ENCODE measurements at regions not wholly inside any gene's neighbourhood (a gene's known extent, or its start where the extent isn't known, plus 50 kb on each side); places are given as distances from the start of the nearest gene placed in this dataset.
"Not testable (repeated sequence)": the region's sequence is repeated elsewhere in the genome, so short reads cannot be mapped to it uniquely, and the experiment has no call there.

DNA sequence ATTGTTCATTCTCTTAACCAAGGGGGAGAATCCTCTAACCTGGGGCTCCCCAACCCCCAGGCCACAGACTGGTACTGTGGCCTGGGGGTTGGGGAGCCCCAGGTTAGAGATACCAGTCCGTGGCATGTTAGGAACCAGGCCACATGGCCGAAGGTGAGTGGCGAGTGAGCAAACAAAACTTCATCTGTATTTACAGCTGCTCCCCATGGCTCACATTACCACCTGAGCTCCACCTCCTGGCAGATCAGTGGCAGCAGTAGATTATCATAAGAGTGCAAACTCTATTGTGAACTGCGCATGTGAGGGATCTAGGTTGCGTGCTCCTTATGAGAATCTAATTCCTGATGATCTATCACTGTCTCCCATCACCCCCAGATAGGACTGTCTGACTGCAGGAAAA, 957.2 kb upstream of the PRKX start:
- DNase-seq, result no peak

DNA sequence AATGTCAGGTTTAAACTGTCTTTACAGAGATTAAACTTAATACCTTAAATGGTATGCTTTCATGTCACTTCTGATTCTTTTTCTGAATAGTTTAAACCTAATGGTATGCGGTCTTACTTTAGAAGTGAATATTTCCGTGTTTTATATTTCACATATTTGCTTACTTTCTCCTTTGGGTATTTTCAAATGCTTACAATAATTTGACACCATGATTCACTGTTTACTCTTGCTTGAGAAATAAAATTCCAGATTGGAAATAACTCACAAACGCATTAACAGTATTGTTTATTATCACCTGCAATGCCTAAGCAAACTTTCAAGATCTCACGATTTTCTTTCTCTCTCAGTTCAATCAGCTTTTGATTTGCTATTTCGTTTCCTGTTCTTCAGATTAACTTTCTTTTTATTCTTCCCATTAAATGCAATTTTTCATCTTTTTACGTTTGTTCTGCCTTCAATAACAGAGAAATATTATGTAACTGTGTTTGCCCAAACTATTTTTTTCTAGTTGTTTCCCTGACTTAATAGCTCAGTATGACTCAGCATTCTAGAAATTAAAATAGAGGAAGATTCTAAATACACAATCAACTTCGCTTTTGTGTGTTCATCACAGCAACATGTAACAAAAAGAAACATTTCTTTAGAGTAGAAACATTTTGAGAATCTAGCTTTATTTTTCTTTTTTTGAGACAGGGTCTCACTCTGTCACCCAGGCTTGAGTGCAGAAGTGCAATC, 955.5 kb upstream of the PRKX start:
- DNase-seq, result no peak

DNA sequence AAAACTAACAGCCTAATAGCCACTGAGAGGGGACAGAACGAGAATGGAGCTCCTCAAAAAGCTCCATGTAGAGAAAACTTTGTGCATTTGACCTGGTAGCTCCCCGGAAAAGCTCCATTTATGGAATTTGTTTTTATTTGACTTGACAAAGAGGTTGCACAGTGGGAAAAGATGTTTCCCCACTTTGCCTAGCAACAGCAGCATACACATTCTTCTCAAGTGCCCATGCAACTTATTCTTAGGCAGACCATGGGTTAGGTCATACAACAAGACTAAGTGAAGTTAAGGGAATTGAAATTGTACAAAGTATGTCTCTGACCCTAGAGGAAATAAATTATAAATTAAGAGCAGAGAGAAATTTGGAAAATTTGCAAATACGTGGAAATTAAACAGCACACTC, 949.6 kb upstream of the PRKX start:
- DNase-seq, result no peak

DNA sequence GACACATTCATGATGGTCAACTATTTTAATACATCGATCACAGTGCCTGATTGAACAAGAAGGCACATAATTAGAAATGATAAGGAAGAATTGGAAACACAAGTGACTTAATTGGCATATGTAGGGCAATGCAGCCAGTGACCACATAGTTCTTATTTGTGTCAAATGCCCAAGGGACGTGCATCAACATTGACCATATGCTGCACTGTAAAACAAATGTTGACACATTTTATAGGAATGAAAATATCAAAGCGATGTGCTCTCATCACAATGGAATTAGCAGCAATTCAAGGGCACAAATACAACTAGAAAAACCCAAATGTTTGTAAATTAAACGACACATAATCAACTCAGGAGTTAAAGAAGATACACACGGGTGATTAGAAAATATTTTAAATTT, 948.3 kb upstream of the PRKX start:
- no peak for DNase-seq

DNA sequence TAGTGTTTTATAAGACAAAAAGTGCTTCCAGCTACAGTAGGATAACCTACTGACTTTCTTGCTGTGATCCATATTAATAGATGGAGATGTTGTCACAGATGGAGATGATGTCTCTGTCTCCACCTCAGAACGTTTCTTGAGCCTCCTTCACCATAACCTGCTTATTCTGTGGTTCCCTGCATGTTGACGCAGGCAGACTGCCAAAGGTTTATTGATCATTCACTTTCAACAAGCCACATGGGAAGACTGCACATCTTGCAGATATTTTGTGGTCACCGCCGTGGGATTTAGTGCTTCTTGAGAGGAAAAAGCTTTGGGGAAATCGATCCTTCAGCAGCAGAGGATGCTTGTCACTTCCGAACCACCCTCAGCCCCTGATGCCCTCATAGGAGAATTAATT, 943.0 kb upstream of the PRKX start:
- no peak for DNase-seq

DNA sequence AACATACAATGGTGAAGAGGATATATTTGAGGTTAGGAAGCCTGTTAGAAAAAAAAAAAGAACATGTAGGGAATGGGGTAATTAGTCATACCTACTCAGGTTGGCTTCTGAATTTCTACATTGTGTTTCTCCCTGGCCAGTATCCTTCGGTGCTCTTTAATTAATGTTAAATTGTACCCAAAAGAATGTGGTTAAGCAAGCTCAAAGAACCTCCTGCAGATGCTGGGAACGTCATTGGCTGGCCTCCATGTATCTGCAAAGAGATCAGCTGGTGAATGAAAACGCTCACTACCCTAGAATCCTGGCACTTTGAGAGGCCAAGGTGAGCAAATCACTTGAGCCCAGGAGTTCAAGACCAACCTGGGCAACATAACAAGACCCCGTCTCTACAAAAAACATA, 942.3 kb upstream of the PRKX start:
- DNase-seq, result no peak

DNA sequence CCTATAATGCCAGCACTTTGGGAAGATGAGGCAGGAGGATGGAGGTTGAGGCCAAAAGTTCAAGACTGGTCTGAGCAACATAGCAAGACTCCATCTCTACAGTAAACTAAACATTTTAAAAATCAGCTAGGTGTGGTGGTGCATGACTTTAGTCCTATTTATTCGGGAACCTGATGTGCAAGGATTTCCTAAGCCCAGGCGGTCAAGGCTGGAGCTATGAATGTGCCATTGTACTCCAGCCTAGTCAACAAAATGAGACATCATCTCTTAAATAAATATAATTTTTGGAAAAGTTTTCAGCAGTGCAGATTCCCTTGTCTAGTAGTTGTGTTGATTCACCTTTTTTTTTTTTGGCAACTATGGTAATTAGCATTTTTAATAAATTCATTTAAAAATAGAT, 928.7 kb upstream of the PRKX start:
- no peak for DNase-seq

DNA sequence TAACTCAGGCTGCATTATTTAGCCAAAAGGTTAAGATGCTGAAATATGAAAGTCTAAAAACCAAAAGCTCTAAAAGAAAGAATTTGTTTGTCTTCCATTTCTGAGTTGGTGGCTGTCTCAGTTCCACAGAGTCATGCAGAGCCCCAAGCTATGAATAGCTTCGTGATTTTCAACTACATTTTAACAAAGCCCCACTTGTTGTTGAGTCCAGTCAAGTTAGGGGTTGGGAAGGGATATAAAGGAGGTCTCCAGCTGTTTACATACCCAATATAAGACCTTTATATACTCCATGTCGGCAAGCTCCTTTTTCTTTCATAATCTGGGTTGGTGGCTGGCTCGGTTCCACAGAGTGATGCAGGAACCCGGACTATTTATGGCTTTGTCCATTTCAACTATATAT, 924.6 kb upstream of the PRKX start:
- DNase-seq, result no peak

DNA sequence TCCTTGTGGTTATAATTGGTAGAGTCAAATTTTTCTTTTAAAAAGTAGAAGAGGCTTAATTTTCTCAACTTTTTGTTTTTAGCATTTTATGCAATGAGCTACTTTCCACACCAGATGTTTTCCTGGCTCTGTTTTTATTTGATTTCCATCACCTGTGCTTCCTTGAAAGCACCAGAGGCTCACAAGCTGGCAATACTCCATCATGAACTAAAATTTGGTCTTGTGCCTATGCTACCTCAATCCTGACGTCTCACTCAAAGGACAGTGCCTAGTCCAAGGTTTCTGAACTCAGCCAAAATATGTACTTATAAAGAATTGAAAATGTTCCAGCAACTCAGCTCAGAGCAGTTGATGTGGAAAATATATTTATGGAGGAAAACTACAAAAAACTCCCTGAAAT, 914.0 kb upstream of the PRKX start:
- no peak for DNase-seq

DNA sequence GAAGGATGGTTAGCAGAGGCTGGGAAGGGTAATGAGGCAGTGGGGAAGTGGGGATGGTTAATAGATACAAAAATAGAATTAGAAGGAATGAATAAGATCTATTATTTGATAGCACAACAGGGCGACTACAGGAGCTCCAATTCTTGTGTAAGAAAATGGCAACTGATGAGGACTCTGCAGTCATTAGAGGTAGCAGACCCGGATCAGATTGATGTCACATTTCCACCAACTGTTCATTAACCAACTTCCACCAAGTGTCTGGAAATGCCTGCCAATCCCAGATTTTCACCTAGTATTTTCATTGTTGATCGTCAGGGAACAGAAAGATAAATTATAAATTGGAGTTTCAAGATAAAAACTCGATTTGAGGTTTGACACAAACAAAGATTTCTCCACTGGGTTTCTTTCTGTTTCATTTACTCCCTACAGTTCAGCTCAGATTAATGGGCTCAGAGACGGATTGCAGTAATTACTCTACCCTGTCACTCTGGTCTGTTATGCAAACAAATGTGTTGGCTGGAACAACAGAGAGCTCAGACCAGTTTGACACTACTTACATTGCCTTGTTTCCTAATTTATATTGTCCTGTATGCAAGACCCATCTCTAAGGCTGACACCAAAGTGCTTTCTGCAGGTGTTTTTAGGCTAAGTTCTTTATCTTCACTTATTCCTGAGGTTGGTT, 909.2 kb upstream of the PRKX start:
- DNase-seq, result no peak

DNA sequence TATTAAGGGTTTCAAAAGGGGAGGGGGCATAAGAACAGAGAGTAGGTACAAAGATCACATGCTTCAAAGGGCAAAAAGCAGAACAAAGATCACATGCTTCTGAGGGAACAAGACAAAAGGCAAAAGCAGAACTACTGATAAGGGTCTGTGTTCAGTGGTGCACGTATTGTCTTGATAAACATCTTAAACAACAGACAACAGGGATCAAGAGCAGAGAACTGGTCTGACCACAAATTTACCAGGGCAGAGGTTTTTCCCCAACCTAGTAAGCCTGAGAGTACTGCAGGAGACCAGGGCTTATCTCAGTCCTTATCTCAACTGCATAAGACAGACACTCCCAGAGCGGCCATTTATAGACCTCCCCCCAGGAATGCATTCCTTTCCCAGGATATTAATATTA, 900.2 kb upstream of the PRKX start:
- DNase-seq, result peak; percentile 0

DNA sequence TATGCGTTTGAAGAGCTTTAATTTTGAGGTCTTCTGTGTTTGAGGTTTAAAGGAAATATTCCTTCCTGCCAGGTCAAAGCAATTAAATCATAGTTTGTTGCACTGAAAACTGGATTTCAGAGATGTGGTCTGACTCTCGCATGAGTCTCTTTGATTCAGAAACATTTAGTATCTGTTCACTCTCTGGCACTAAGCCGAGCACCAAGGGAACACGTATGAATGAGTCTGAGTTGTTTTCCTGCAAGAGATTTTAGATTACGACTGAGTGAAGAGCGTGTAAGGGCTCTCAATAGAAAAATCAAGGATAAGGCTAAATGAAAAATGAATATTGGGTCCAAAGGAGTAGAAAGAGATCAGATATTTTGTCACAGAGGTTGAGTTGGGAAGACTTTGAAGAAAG, 875.4 kb upstream of the PRKX start:
- no peak for DNase-seq

DNA sequence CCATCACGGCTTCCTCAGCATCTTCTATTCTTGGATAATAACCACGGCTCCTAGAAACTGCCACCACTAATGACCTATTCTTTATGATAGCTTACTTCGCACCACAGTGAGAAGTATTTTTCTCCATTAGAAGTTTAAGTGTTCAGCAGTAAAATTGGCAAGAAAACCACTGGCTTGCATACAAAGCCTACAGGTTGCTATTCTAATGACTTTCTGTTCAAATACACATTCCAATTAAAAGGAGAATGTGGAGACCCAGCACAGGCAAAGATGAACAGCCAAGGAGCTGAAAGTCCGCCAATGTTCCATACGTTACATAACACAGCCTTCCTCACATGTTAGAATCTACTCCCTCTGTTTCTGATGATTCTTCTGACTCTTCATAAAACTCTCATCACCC, 875.0 kb upstream of the PRKX start:
- no peak for DNase-seq

DNA sequence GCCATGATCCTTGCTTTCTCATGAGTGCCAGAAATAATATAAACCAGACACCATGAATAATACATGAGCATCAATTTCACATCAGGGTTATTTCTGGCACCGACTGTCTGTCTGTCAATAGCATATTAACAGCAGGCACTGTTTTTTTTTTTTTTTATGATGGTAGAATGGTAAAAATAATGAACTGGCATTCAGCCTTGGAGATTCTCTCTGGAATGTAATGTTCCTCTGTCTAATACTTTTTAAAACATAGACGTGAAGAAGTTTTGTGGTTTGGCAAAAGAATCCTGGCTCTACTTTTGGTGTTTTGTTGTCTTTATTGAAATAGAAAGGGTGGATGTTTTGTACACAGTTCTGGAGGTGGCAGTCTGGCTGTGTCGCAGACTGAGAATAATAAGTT, 874.6 kb upstream of the PRKX start:
- DNase-seq, result no peak

DNA sequence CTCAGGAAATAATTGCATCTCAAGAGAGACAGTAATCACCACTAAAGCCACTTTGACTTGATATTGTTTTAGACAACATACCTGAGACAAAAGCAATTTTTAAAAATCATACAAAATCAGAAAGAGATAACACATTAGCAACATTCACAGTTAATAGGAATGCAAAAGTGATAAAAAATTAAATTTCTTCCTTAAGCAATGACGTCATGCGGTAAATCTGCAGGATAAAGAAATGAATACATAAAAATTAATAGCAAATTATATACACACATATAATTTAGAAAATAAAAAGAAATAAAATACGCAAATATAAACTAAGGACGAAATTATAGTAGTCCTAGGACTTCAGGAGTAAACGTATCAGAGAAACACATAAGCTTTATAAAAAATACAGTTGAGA, 866.5 kb upstream of the PRKX start:
- DNase-seq, result no peak

DNA sequence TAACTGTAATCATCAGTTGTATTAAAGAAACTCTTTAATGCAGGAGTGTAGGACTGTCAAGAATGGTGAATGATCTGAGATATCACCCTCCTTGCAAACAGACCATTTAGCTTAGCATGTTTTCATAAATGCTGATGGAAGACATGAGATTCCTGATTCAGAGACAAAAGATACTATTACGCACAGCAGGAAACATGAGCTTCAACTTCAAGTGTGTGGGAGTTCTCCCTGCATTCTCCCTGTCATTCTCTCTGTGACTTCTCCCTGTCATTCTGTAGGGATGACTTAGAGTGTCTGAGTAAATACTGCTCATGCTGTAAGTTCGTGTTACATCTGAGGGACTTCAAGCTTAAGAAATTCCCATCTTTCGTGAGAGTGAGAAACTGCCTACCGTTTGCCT, 866.0 kb upstream of the PRKX start:
- no peak for DNase-seq

DNA sequence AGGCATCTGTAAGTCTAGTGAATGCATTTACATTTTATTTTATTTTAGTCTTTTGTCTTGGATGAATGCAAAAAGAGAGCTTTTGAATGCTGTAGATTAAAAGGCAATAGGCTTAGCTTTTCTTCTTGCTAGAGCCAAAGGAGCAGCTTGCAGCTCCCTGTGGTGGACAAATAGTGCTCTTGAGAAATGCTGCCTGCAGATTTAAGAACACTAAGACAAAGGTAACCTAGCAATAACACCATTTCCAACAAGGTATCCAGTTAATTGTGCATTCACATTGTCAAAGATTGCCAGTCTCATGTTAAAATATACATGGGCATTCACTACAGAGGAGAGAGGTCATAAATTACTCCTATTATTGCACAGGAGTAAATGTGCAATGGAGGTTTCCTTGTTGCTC, 859.2 kb upstream of the PRKX start:
- no peak for DNase-seq

DNA sequence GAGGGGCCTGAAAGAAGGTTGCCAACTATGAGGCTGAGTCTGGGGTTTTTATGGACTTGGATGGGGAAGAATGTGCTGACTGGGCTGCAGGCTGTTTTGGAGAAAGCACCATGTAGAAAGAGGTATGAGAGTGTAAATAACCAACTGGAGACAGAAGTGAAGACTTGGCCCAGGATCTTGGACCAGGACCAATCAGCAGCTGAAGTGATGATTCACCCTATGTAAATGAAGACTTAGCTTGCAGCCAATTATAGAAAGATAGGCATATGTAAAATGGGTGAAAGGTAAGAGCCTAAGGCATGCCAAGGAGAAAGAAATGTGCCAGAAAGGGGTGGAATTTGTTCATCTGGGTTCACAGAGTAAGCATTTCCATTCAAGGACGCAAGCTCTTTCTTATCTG, 856.7 kb upstream of the PRKX start:
- DNase-seq, result no peak

DNA sequence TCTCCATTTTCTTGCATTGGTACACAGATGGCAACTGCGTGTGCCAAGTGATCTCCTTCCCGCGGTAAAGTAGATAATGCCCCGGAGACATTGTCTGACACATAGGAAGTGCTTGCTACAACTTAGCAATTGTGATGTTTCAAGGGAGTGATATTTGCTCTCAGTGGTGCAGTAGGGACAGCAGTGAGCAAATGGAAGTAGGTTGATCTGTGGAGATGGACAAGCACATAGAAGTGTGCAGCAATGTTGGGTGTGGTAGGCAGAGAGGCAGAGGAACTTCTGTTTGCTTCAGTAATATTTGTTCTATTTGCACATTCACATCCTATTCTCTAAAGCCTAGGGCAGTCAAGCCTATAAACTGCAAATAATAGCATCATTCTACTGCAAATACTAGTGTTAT, 846.7 kb upstream of the PRKX start:
- no peak for DNase-seq

DNA sequence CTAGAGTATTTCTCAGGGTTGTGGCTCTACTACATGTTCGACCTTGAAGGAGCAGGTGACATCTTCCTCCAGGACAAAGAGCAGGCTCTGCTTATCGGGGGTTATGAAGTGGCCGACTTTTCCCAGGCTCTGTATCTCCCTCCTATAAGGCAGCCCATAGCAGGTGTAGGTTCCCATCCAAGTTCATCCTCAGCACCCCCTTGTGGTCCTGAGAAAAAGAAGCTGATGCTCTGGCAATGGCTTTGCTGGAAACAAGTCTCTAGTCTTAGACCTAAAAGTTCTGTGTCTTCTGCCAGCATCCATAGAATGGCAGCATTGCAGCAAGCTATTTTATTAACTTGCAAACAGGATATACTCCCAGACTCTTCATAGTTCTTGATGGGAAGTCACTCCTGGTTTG, 836.6 kb upstream of the PRKX start:
- DNase-seq, result no peak

DNA sequence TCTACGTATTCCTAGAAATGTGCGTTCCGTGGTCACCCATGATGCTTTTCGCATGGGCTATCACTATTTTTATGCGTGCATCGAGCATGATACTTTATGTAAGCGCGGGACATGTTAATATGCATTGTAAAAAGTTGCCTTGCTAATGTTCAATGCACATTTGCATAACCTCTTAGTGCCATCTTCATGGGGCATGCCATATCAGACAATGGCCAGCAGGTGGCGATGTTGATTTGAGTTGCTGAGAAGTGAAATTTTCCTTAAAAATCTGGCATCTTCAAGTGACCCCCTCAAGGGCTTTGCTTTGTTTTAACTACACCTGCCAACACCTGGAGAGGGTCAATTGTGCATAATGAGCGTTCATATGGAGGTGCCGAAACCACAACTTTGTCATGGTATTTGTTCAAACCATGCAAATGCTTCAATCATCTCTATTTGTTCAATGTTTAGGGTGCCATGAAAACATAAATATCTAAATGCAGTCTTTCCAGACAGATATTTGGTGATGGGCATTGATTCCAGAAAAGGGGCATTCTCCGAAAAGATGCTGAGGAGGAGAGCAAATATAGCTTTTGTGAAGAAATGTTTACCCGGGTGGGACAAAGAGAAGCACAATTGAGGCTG, 833.9 kb upstream of the PRKX start:
- DNase-seq, result peak; percentile 8

DNA sequence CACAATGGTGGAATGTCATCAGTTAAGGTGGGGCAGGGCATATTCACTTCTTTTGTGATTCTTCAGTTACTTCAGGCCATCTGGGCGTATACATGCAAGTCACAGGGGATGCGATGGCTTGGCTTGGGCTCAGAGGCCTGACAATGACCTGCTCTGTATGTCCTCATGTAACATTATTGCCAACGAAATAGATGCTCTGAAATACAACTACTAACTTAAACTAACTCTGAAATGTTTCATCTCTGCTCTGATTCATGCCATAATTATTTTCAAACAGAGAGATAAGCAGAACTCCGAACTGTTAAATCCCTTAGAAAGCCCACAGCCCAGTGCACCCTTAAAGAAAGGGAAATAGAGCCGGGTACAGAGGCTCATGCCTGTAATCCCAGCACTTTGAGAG, 832.7 kb upstream of the PRKX start:
- not testable (repeated sequence) for DNase-seq

DNA sequence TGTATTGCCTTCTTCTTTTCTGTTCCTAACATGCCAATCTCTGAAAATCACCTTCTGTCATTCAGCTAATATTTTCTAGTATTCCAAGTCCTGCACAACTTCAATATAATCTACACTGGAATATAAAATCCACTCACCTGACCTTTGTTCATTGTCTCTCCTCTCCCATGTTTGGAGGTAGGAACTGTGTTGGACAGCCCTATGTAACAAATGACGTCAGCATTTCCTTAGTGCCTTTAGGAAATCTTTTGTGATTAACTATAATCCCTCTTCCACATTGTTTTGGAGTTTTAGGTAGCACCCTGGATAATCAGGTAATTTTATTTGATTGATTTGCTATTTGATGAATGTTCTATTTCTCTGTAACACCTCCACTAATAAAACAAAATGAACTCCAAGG, 814.8 kb upstream of the PRKX start:
- no peak for DNase-seq

DNA sequence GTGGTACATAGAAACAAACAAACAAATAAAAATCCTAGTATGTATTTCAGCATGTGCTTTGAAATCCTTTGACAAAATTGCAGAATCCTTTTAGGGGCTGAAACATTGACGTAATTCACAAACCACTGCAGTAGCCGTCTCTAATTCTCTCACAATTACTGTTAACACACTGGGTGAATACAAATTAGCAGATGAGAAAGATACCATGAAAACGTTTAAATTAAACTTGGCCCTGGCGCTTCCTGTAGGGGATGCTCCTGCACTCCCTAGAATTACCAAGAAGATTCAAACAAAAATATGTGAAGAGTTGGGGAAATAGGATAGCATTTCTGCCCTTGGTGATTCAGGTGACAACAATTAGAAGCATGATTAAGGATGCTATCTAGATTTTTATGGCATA, 772.5 kb upstream of the PRKX start:
- no peak for DNase-seq

DNA sequence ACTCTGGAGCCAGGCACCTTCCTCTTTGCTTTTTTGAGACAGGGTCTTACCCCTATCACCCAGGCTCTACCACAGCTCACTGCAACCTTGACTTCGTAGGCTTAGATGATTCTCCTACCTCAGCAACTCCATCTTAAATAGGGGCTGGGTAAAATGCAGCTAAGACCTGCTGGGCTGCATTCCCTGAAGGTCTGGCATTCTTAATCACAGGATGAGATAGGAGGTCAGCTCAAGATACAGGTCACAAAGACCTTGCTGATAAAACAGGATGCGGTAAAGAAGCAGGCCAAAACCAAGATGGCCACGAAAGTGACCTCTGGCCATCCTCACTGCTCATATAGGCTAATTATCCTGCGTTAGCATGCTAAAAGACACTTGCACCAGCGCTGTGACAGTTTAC, 770.8 kb upstream of the PRKX start:
- DNase-seq, result no peak
